GM12878 (cell line): ENCODE measurements at regions not wholly inside any gene's neighbourhood (a gene's known extent, or its start where the extent isn't known, plus 50 kb on each side); places are given as distances from the start of the nearest gene placed in this dataset.
A peak's percentile ranks its signal among the peaks of the same experiment; 100 is the strongest.

ENCODE experiments used
- ATAC-seq: fragments of 200-7000 bp; cut with Tn5 transposase; 3 replicates; pipeline ENCODE4 v1.9.1; 2020; ENCODE audit warnings: mild to moderate bottlenecking, moderate library complexity
- BruUV-seq: library from RNA; stranded (reverse); fragments of 400-500 nt; replicated peaks from 2 replicates; lab custom pipeline; 2021; lab: Mats Ljungman, UMichigan
- CTCF ChIA-PET: fragments of 300-600 bp; sonication (Branson Sonifier 250); formaldehyde crosslinking; extraction: SDS; loops from one replicate; lab custom pipeline; 2021; ENCODE audit warnings: inconsistent platforms; lab: Yijun Ruan, JAX
- POLR2A ChIA-PET: fragments of 350-600 bp; formaldehyde crosslinking; extraction: SDS; loops from one replicate; lab custom pipeline; 2021; ENCODE audit warnings: inconsistent platforms; lab: Charles Lee
- RAD21 ChIA-PET: fragments of 300-600 bp; sonication (Branson Sonifier 250); formaldehyde crosslinking; loops from one replicate; lab custom pipeline; 2023; ENCODE audit warnings: antibody characterized with exemption; ENCODE audit not compliant: unreplicated experiment; lab: Charles Lee
- SMC1A ChIA-PET: fragments of 300-600 bp; sonication (Branson Sonifier 250); formaldehyde crosslinking; loops from one replicate; lab custom pipeline; 2023; ENCODE audit not compliant: unreplicated experiment, uncharacterized antibody; lab: Charles Lee
- DNase-seq: peaks from one replicate; pipeline ENCODE4 v3.0.0-alpha.2; 2011; ENCODE audit warnings: low read depth, low spot score
- FAIRE-seq: peaks from 3 replicates; lab custom pipeline; 2011; peaks lifted over from hg19 to GRCh38; lab: Jason Lieb, UNC
- H2AFZ ChIP-seq: 2 replicates; pipeline ENCODE4 v1.6.0; 2011; ENCODE audit warnings: low read depth, low read length, control low read depth; ENCODE audit not compliant: control insufficient read depth
- H3K27ac ChIP-seq: 2 replicates; pipeline ENCODE4 v1.5.1; 2011; ENCODE audit warnings: control low read depth; ENCODE audit not compliant: control insufficient read depth, insufficient read depth
- H3K27me3 ChIP-seq, 2 experiments: replicated peaks in 1 of 2; 2 replicates each; pipeline versions ENCODE4 v1.6.0 to v1.6.1; 2011; ENCODE audit warnings: low read length in 1 of 2; ENCODE audit not compliant: control insufficient read depth in 2 of 2, insufficient read depth in 2 of 2
- H3K36me3 ChIP-seq, 2 experiments: 2 replicates each; pipeline ENCODE4 v1.5.1; 2011; ENCODE audit warnings: low read length in 1 of 2; ENCODE audit not compliant: control insufficient read depth in 2 of 2, insufficient read depth in 2 of 2
- H3K4me1 ChIP-seq: 2 replicates; pipeline ENCODE4 v1.6.1; 2011; ENCODE audit warnings: mild to moderate bottlenecking, low read length, moderate library complexity, mixed read lengths; ENCODE audit not compliant: control insufficient read depth, insufficient read depth
- H3K4me2 ChIP-seq: 2 replicates; pipeline ENCODE4 v1.6.0; 2011; ENCODE audit warnings: control low read depth; ENCODE audit not compliant: control insufficient read depth, insufficient read depth
- H3K4me3 ChIP-seq: fragments of 200-600 bp; sonication (generic); 2 replicates; pipeline ENCODE4 v1.5.1; 2016
- H3K79me2 ChIP-seq: 2 replicates; pipeline ENCODE4 v1.6.0; 2011; ENCODE audit warnings: low read length; ENCODE audit not compliant: control insufficient read depth, insufficient read depth
- H3K9ac ChIP-seq: 2 replicates; pipeline ENCODE4 v1.8.0; 2011; ENCODE audit warnings: low read length, control low read depth, mixed read lengths; ENCODE audit not compliant: control insufficient read depth, insufficient read depth
- H3K9me3 ChIP-seq: replicated peaks from 3 replicates; pipeline ENCODE4 v1.5.1; 2011; ENCODE audit warnings: mild to moderate bottlenecking, low read length; ENCODE audit not compliant: control insufficient read depth, insufficient read depth
- H4K20me1 ChIP-seq: 2 replicates; pipeline ENCODE4 v1.6.0; 2011; ENCODE audit not compliant: control insufficient read depth, insufficient read depth
- ATF7 ChIP-seq: fragments of 450-650 bp; IDR thresholded peaks from 2 replicates; pipeline ENCODE4 v1.6.1; 2016; ENCODE audit warnings: low read depth, mild to moderate bottlenecking
- BCL11A ChIP-seq: IDR thresholded peaks from 2 replicates; pipeline ENCODE4 v1.6.1; 2011; ENCODE audit warnings: low read depth, low read length
- BCL3 ChIP-seq: IDR thresholded peaks from 2 replicates; pipeline ENCODE4 v1.6.1; 2011; ENCODE audit warnings: borderline replicate concordance, low read depth, mild to moderate bottlenecking, moderate library complexity, low read length; ENCODE audit not compliant: insufficient read depth, poor library complexity, severe bottlenecking
- EP300 ChIP-seq, 2 experiments: fragments of 150-350 bp in 1 of 2; IDR thresholded peaks; 2 replicates each; pipeline ENCODE4 v1.6.1; 2011 to 2012; ENCODE audit warnings: low read depth in 2 of 2, low read length in 2 of 2, borderline replicate concordance in 1 of 2, improper control_type of control experiment in 1 of 2, inconsistent platforms in 1 of 2; ENCODE audit not compliant: control insufficient read depth in 1 of 2
- HSF1 ChIP-seq: fragments of 150-350 bp; IDR thresholded peaks from 2 replicates; pipeline ENCODE4 v1.6.1; 2014; ENCODE audit warnings: mild to moderate bottlenecking, low read depth, low read length
- JUND ChIP-seq: IDR thresholded peaks from 2 replicates; pipeline ENCODE4 v1.6.1; 2012; ENCODE audit warnings: low read depth, mild to moderate bottlenecking, low read length, improper control_type of control experiment, moderate library complexity
- MEF2B ChIP-seq: fragments of 450-650 bp; IDR thresholded peaks from 2 replicates; pipeline ENCODE4 v1.6.1; 2018; ENCODE audit warnings: mild to moderate bottlenecking, moderate library complexity; ENCODE audit not compliant: partially characterized antibody, poor library complexity, severe bottlenecking
- NFIC ChIP-seq: IDR thresholded peaks from 2 replicates; pipeline ENCODE4 v1.6.1; 2012; ENCODE audit warnings: low read depth, mild to moderate bottlenecking, inconsistent platforms, low read length, moderate library complexity
- NRF1 ChIP-seq: conservative IDR thresholded peaks from 2 replicates; pipeline ENCODE4 v1.6.1; 2011; ENCODE audit warnings: mild to moderate bottlenecking, low read depth, low read length, improper control_type of control experiment
- SUZ12 ChIP-seq: fragments of 200-600 bp; sonication (generic); IDR thresholded peaks from one replicate; pipeline ENCODE4 v1.6.1; 2018; ENCODE audit warnings: antibody characterized with exemption, mild to moderate bottlenecking; ENCODE audit not compliant: unreplicated experiment
- ZBED1 ChIP-seq: IDR thresholded peaks from 2 replicates; pipeline ENCODE4 v1.6.1; 2016; ENCODE audit warnings: borderline replicate concordance
- ZNF384 ChIP-seq: IDR thresholded peaks from 2 replicates; pipeline ENCODE4 v1.6.1; 2012; ENCODE audit warnings: low read depth, mild to moderate bottlenecking, low read length, improper control_type of control experiment, borderline replicate concordance
- ZNF622 ChIP-seq: fragments of 450-650 bp; IDR thresholded peaks from 2 replicates; pipeline ENCODE4 v1.6.1; 2017; ENCODE audit warnings: mild to moderate bottlenecking, inconsistent platforms
- in situ Hi-C: fragments of 300-500 bp; cut with MboI; formaldehyde crosslinking; loops from 9 replicates; pipeline ENCODE4 v1.14.3; 2018; ENCODE audit warnings: mixed read lengths
- intact Hi-C: fragments of 100-400 bp; cut with micrococcal nuclease; formaldehyde crosslinking; loops from one replicate; pipeline ENCODE4 v1.14.2; 2022; ENCODE audit not compliant: unreplicated experiment

GRCh38 chr9:106634641-106635040 lies 228.3 kb upstream of the ZNF462 start:
- no peaks in the 10 kb centered on the region for H3K36me3 ChIP-seq
- TF ChIP-seq MEF2B, result no peak
- no peak for TF ChIP-seq SUZ12
- TF ChIP-seq ZNF384, result peak; percentile 72
- no peak for TF ChIP-seq BCL11A
- TF ChIP-seq ATF7, result no peak
- no peak for TF ChIP-seq BCL3
- no peak for TF ChIP-seq HSF1
- TF ChIP-seq ZNF622, result no peak
- no peak for TF ChIP-seq ZBED1
- TF ChIP-seq NRF1, result no peak
- TF ChIP-seq EP300 (IDR thresholded peaks at IDR 0.05; ENCODE audit: borderline replicate concordance in 1 of 2, control insufficient read depth in 1 of 2, low read depth in 2 of 2, low read length in 2 of 2), result peak in 1 of 2 experiments; percentile 42; a peak in 1 of 4 replicates
- TF ChIP-seq JUND, result no peak
- no peak for TF ChIP-seq NFIC
- ChIA-PET POLR2A (no interaction called here), RAD21 (interaction anchor here (1.1 kb wide), 1 partner anchor 20 kb away, joined by 3 read pairs; no protein-coding TSS in a partner anchor), SMC1A (interaction anchor here (0.6 to 1.6 kb wide), 5 partner anchors 11 to 520 kb away, joined by 3 to 5 read pairs (median 4); no protein-coding TSS in a partner anchor), CTCF (interaction anchor here (0.6 to 1.0 kb wide), 2 partner anchors 9 to 316 kb away, joined by 3 to 4 read pairs; no protein-coding TSS in a partner anchor)
- H3K9ac ChIP-seq, result no peak overlapping the region
- no peak overlapping the region for H3K4me2 ChIP-seq
- no peaks in the 10 kb centered on the region for H3K4me1 ChIP-seq
- BruUV-seq, result no TSS peak
- no peak overlapping the region for H3K4me3 ChIP-seq
- in situ Hi-C loops (no loop called here), intact Hi-C loops (no loop called here)
- no peak overlapping the region for H3K27ac ChIP-seq
- no peaks in the 10 kb centered on the region for H3K79me2 ChIP-seq
- no peaks in the 10 kb centered on the region for H3K9me3 ChIP-seq
- no peaks in the 10 kb centered on the region for H4K20me1 ChIP-seq
- FAIRE-seq, result no peak
- no peaks in the 10 kb centered on the region for H3K27me3 ChIP-seq
- DNase-seq, result no peak
- no peak overlapping the region for H2AFZ ChIP-seq
- peak; percentile 88 for ATAC-seq
